T follicular helper cell (primary cell): ENCODE measurements at regions not wholly inside any gene's neighbourhood (a gene's known extent, or its start where the extent isn't known, plus 50 kb on each side); places are given as distances from the start of the nearest gene placed in this dataset.

Experiments
- DNase-seq: peaks from one replicate; pipeline ENCODE4 v3.0.0-alpha.2; 2020; ENCODE audit warnings: low read depth

DNA sequence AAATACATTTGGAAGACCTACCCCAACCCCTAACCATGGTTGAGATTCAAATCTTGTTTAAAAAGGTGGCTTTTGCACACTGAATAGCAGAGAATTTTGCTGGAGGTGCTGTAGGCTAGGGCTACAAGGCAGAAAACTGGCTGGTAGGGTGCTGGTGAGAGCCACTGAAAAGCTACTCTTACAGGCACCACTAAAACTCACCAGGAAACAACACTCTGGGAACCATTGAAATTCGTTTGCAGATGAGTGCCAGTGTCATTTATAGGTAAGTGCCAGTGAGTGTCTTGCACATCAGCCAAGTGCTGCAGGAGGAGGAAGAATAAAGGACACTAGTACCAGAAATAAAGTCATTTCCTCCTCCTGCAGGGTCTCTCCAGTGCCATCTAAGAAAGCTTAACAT is 610.2 kb downstream of the ZNF385D start:
- no peak for DNase-seq

DNA sequence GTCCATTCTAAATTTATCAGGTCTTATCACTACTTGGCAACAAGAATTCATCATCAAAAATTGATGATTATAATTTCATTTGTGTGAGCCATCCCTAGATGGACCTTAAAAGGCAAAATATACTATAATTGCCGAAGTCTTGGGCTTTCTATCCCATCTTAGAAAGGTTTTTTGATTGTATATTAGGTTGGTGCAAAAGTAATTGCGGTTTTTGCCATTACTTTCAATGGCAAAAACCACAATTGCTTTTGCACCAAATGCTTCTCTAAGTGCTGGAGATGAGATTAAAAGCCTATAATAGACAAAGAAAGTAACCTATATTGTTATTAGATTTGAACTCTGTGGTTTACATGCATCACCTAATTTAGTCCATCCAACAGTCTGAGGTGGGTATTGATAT is 612.9 kb downstream of the ZNF385D start:
- DNase-seq = no peak

DNA sequence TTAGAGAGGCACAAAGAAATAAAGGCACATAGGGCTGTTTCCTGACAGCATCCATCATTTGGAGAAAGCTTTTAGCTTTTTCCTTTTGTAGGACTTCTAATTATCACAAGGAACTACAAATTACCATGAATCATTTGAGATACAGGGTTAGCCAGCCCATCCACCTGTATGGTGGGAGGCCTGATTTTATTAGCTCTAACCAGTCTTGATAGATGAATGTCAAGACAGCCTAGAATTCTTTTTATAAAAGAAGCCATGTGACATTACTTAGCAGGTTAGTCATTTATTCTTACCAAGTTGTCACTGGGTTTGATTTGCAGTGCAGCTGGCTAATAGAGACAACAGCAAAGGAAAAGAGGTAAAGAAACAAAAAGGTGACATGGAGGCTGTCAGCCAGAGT is 618.1 kb downstream of the ZNF385D start:
- no peak for DNase-seq

DNA sequence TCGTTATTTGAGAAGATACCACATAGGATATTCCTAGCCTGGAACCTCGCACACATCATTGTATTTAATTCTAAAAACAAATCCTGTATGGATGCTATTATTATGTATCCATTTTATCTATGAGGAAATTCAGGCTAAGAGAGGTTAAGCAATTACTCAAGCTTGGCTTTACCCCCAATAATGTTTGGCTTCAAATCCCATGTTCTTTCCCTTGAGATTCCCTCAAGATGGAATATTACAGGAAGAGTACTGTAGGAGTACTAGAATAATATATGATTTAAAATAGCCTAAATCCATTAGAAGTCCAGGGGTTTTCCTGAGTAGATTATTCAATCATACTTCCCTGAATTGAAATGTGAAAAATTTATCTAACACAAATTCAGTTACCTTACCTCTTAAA is 630.2 kb downstream of the ZNF385D start:
- DNase-seq = no peak

- DNase-seq = no peak
Observed at GRCh38 chr3:21117370-21117769, 633.6 kb downstream of the ZNF385D start.

GRCh38 chr3:21109056-21109455 is 642.0 kb downstream of the ZNF385D start:
- DNase-seq = no peak

- DNase-seq = no peak
Observed at GRCh38 chr3:21105784-21106183, 645.2 kb downstream of the ZNF385D start.

DNA sequence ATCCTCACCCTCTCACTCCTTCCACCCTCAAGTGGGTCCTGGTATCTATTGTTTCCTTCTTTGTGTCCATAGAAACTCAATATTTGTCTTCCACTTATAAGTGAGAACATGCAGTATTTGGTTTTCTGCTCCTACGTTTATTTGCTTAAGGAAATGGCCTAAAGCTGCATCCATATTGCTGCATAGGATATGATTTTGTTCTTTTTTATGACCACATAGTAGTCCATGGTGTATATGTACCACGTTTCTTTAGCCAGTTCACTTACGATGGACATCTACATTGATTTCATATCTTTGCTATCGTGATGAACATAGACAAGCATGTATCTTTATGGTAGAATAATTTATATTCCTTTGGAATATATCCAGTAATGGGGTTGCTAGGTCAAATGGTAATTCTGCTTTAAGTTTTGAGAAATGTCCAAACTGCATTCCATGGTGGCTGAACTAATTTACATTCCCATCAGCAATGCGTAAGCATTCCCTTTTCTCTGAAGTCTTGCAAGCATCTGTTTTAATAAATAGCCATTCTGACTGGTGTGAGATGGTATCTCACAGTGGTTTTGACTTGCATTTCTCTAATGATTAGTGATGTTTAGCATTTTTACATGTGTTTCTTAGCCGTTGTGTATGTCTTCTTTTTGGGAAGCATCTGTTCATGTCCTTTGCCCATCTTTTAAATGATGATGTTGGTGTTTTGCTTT is 650.2 kb downstream of the ZNF385D start:
- no peak for DNase-seq

DNA sequence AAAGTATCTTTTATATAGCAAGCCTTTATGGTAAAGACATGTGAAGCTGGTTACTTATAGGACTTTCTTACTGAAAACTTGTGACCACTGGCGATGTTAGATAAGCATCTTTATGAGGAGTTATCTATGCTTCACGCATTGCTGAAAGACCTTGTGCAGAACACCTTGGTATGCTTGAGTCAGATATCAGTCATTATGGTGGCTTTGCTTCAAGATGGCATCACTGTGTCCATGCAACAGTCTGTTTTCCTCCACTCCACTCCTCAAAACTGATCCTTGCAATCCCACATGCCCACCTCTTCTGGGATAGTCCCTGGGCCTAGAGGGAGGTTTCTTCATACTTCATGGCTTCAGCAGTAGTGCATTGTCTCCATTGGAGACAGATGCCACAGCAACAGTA is 656.3 kb downstream of the ZNF385D start:
- no peak for DNase-seq

GRCh38 chr3:21073561-21073960 is 677.4 kb downstream of the ZNF385D start:
- no peak for DNase-seq

DNA sequence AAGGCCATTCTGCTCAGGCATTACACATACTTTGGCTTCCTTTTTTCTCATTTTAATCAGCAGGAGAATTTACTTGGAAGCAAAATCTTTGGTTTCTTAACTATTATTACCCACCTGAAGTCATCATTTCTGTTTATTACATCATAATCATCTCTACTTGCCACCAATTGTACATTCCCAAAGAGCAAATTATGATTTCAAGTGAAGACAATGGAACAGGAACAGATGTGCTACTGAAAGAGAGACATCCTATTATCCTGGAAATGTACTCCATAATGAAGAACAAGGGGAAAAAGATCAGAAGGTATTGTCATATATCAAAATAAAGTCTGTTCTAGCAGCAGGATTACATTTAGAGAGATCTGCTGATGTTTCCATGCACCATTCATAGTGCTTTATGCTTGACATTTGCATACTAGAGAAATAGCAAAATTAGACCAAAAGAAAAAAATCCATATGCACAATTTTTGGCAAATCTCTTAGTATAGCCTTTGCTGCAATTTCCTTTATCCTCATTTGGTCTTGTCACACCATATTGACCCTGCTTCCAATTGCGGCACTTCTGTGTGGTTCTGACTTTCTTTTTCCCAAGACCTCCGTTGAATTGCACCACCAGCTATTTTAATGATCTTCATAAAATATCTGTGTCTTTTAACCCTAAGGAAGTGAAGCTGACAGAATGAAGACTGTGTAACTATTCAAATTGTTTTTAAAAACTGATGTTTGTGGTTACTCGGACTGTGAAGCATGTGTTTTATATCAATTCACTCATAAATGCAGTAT is 683.8 kb downstream of the ZNF385D start:
- DNase-seq = no peak

DNA sequence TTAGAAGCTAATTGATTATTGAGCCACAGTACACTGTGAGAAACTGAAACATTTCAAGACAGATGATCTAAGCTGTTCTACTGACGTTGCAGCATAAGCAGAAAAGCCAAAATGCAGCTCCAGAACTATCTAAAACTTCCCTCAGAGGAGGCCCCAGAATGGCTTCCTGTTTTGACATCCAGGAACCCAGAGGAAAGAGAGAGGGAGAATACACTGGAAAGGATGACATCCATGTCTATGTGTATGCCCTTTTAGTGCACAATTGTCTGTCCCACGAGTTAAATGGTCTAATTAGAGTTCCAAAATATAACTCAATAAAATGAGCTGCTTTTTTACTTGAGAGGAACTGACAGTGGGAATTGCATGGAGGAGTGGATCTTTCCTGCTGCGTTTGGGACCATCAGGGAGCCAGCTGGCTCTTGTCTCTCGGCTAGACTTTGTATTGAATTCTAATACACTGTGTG is 688.1 kb downstream of the ZNF385D start:
- DNase-seq = no peak

DNA sequence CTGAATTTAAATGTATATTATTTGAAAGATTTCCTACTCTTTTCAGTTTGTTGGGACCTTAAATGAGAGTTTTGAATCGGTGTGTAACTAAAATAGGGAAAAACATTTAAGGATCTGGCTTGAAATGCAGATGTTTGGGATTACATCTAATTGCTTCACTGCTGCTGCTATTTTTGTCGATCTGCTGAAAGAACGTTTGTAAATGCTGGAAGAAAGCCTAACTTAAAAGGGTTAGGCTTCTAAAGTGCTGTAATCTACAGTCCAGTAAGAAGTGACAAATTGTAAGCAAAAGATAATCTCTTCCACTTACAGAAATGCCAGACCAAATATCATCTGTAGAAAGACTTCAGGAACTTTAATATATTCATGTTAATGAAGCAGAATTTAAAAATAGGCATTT is 691.6 kb downstream of the ZNF385D start:
- DNase-seq = no peak

DNA sequence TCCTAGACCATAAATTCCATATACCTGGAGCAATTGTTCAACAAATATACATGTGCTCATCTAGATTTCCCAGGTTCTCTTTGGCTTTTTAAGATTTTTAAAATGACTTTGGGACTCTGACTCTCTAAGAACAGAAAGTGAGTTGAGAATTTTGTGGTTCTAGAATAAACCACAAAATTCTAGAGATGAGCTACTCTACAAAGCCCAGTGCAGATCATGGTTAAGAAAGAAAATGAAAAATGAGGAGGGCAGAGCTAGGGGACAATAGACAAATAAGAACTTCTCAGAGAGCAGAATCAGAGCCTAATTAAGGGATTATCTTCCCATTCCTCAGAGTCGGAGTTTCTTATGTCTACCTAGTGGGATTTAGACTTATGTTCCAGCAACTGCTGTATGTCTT is 694.7 kb downstream of the ZNF385D start:
- DNase-seq = no peak

DNA sequence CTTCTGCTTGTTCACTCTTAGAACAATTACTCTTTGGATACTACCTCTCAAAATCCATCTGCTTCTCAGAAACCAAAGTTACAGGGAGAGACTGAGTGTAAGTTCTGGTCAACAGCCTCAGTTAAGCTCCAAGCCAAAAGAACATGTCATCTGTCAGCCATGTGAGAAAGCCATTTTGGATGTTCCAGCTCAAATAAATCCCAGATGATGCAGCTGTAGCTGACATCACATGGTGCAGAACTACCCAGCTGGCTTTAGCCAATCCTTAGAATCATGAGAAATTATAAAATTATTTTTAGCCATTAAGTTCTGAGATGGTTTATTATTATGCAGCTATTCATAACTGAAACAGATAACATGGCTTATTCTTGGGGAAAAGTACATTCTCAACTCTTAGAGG is 696.0 kb downstream of the ZNF385D start:
- DNase-seq = no peak

DNA sequence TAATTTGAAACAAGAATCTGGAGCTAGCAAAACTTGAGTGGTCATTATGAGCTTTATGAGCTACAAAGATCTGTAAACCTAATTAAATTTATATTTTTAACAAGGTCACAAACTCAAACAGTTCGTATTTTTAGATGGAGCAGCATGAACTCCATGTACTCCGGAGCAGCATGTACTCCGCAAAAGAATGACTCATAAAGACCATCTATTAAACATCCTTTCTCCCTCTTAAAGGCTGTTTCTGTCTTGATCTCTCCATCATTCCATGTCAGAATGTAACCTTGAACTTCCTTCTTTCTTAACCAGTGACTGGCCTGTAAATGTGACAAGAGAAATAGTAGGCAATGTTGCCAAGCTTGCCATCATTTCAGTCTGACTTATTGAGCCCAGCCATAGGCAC is 696.9 kb downstream of the ZNF385D start:
- DNase-seq = no peak

DNA sequence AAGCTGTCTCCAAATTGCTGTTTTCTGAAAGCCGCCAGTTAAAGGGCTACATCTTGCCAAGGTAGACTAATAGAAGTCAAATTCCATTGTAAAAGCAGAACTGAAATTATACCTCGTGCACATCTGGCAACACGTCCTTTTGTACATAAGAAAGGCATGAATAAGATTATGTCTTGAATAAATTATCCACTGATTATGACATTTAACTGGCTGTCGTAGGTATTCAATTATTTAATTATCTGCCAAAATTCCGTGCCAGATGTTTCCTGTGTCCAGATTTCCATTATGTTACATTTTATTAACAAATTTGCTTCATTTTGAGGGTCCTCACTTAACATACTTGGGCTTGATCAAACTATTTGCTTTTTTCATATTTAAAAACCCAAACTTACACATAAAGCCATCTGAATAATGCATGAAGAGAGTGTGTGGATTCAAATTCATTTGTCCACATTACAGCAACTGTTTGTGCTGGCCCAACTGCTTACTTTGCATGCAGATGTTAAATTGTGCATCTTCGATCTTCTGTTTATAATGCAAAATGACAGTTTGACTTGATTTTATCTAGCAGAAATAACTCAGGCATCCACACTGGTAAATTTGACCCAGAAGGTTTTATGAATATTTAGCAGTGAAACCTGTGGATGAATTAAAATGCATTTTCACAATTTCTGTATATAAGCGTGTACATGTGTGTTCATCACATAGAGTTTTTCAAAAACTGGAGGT is 701.5 kb downstream of the ZNF385D start:
- no peak for DNase-seq

- no peak for DNase-seq
Observed at GRCh38 chr3:21043139-21043538, 707.9 kb downstream of the ZNF385D start.

GRCh38 chr3:21042184-21042583 is 708.8 kb downstream of the ZNF385D start:
- DNase-seq = no peak

DNA sequence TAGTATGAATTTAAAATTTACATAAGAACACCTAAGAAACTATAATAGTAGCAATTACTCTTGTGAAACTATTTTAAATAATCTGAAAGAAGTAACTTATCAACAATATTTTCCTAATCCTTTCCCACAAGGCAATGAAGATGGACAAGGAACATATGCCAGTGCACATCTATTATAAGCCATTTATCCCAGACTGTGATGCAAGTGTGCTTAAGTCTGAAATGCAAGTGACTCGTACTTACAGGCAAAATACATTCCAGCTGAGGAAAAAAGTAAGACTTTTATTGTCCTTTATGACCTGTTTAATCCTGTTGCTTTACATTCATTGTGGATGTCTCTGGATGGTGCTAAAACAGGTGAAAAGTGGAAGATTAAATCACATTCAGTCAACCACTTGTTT is 709.4 kb downstream of the ZNF385D start:
- DNase-seq = no peak

- no peak for DNase-seq
Observed at GRCh38 chr3:21036888-21037287, 714.1 kb downstream of the ZNF385D start.

DNA sequence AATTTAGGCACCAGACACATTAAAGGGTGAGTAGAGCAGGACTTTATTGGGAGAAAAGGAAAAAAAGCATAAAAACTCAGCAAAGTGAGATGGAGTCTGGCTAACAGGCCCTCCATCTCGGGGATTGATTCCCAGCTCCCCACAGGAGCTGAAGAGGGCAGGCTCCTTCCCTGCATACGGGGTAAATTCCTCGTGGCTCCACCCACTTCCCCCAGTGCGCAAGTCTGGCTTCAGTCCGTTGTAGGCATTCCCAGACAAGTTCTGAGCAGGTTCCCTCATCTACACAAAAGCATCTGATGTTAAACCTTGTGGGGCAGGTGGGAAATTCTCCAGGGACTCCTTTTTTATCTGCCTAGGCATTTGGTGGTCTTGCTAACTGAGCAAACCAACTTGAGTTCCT is 722.6 kb downstream of the ZNF385D start:
- DNase-seq = no peak

DNA sequence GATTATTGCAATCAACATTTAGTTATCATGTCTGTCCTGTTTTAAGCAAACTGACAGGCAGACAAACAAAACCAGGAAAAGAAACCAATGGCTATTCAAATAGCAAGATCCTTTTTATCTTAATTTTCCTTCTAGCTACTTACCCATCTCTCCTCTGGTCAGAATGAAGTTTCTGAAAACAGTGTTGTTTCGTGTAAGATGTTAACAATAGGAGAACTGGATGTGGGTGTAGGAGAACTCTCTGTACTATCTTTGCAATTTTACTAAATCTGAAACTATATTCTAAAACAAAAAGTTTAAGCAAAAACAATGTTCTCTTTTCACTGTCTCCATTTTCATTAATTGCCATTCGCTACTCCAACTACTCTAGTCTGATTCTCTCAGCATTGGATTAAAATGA is 726.4 kb downstream of the ZNF385D start:
- no peak for DNase-seq
